ENCODE measurements at regions not wholly inside any gene's neighbourhood (a gene's known extent, or its start where the extent isn't known, plus 50 kb on each side); places are given as distances from the start of the nearest gene placed in this dataset.

- no peak for TF ChIP-seq EP300 (IDR thresholded peaks at IDR 0.05)
- no peak for TF ChIP-seq CTCF (IDR thresholded peaks at IDR 0.05)
- TF ChIP-seq POLR2A (IDR thresholded peaks at IDR 0.05) = no peak
These were observed 82.3 kb upstream of the CCDC112 start for GRCh38 chr5:115378754-115379153.
